SK-N-SH (cell line): ENCODE measurements at regions not wholly inside any gene's neighbourhood (a gene's known extent, or its start where the extent isn't known, plus 50 kb on each side); places are given as distances from the start of the nearest gene placed in this dataset.

Source experiments
- CTCF ChIA-PET: fragments of 300-600, 350-600 bp; formaldehyde crosslinking; extraction: SDS; loops from one replicate; lab custom pipeline; 2021; lab: Yijun Ruan, JAX
- POLR2A ChIA-PET: fragments of 350-600 bp; sonication (Branson Sonifier 250); formaldehyde crosslinking; extraction: SDS; loops from one replicate; lab custom pipeline; 2020; ENCODE audit warnings: antibody characterized with exemption, inconsistent platforms; lab: Yijun Ruan, JAX
- DNase-seq: peaks from one replicate; pipeline ENCODE4 v3.0.0; 2012
- H2AFZ ChIP-seq: fragments of 200-600 bp; sonication (generic); 2 replicates; pipeline ENCODE4 v1.8.1; 2016; ENCODE audit warnings: antibody characterized with exemption, mild to moderate bottlenecking, low read depth
- H3F3A ChIP-seq: fragments of 200-600 bp; sonication (generic); replicated peaks from 2 replicates; pipeline ENCODE3; 2016; ENCODE audit warnings: antibody characterized with exemption, mild to moderate bottlenecking; ENCODE audit not compliant: insufficient read depth
- H3K27ac ChIP-seq, 2 experiments: fragments of 200-500 bp in 1 of 2; fragments of 200-600 bp in 1 of 2; sonication (Bioruptor generic) in 1 of 2; sonication (generic), shearing (Covaris generic) in 1 of 2; 2 replicates each; pipeline versions ENCODE4 v1.5.1 to v1.6.1; 2014 to 2016; ENCODE audit warnings: low read depth in 2 of 2, inconsistent platforms in 1 of 2, low read length in 1 of 2, mild to moderate bottlenecking in 1 of 2, mixed read lengths in 1 of 2
- H3K27me3 ChIP-seq: fragments of 200-600 bp; sonication (generic), shearing (Covaris generic); 2 replicates; pipeline ENCODE4 v1.6.1; 2016; ENCODE audit warnings: mixed run types; ENCODE audit not compliant: insufficient read depth
- H3K36me3 ChIP-seq, 2 experiments: fragments of 200-500 bp in 1 of 2; fragments of 200-600 bp in 1 of 2; sonication (Bioruptor generic) in 1 of 2; sonication (generic) in 1 of 2; replicated peaks in 1 of 2; 2 replicates each; pipeline versions ENCODE3 to v1.5.1; 2014 to 2016; ENCODE audit warnings: low read length in 1 of 2, mild to moderate bottlenecking in 1 of 2; ENCODE audit not compliant: insufficient read depth in 2 of 2, control insufficient read depth in 1 of 2
- H3K4me1 ChIP-seq, 2 experiments: fragments of 200-500 bp in 1 of 2; fragments of 200-600 bp in 1 of 2; sonication (Bioruptor generic) in 1 of 2; sonication (generic), shearing (Covaris generic) in 1 of 2; 2 replicates each; pipeline versions ENCODE4 v1.5.1 to v1.6.1; 2014 to 2016; ENCODE audit warnings: low read depth in 1 of 2, low read length in 1 of 2, mixed run types in 1 of 2; ENCODE audit not compliant: insufficient read depth in 2 of 2, control insufficient read depth in 1 of 2
- H3K4me2 ChIP-seq: fragments of 200-600 bp; sonication (generic), shearing (Covaris generic); 2 replicates; pipeline ENCODE4 v1.6.1; 2017; ENCODE audit warnings: mixed run types
- H3K4me3 ChIP-seq, 2 experiments: fragments of 200-500 bp in 1 of 2; fragments of 200-600 bp in 1 of 2; sonication (Bioruptor generic) in 1 of 2; sonication (generic), shearing (Covaris generic) in 1 of 2; 2 replicates each; pipeline versions ENCODE4 v1.5.1 to v1.8.1; 2014 to 2016; ENCODE audit warnings: low read depth in 2 of 2, inconsistent platforms in 1 of 2, low read length in 1 of 2, mild to moderate bottlenecking in 1 of 2, mixed read lengths in 1 of 2, moderate library complexity in 1 of 2
- H3K79me2 ChIP-seq: fragments of 200-600 bp; sonication (generic); 2 replicates; pipeline ENCODE4 v1.8.1; 2017; ENCODE audit warnings: mild to moderate bottlenecking; ENCODE audit not compliant: insufficient read depth
- H3K9ac ChIP-seq: fragments of 200-600 bp; sonication (generic); 2 replicates; pipeline ENCODE4 v1.6.1; 2017; ENCODE audit warnings: mixed run types
- H3K9me2 ChIP-seq: fragments of 200-600 bp; sonication (generic); 2 replicates; pipeline ENCODE4 v1.6.1; 2017; ENCODE audit warnings: mixed run types
- H3K9me3 ChIP-seq: fragments of 200-600 bp; sonication (generic); 2 replicates; pipeline ENCODE4 v1.6.1; 2017; ENCODE audit warnings: mixed run types, mild to moderate bottlenecking, moderate library complexity
- H4K20me1 ChIP-seq: fragments of 200-600 bp; sonication (generic); 2 replicates; pipeline ENCODE4 v1.6.1; 2017; ENCODE audit warnings: mild to moderate bottlenecking, mixed run types; ENCODE audit not compliant: insufficient read depth
- FOSL2 ChIP-seq: IDR thresholded peaks from 2 replicates; pipeline ENCODE4 v1.4.0; 2012; ENCODE audit warnings: low read depth, mild to moderate bottlenecking, moderate library complexity, borderline replicate concordance
- FOXJ3 ChIP-seq: sonication (generic); formaldehyde crosslinking; IDR thresholded peaks from 2 replicates; pipeline ENCODE4 v1.5.1; 2020; ENCODE audit warnings: mild to moderate bottlenecking, missing genetic modification reagents
- FOXM1 ChIP-seq: IDR thresholded peaks from 2 replicates; pipeline ENCODE4 v1.4.0; 2012; ENCODE audit warnings: low read depth, mild to moderate bottlenecking
- GATA2 ChIP-seq: sonication (generic); formaldehyde crosslinking; IDR thresholded peaks from 2 replicates; pipeline ENCODE4 v1.5.0; 2020; ENCODE audit warnings: mild to moderate bottlenecking, missing genetic modification reagents
- MAX ChIP-seq: IDR thresholded peaks from 2 replicates; pipeline ENCODE4 v1.4.0; 2012; ENCODE audit warnings: low read depth
- NRF1 ChIP-seq: IDR thresholded peaks from 2 replicates; pipeline ENCODE4 v1.6.1; 2012; ENCODE audit warnings: low read depth, mild to moderate bottlenecking, low read length
- PBX3 ChIP-seq: IDR thresholded peaks from 2 replicates; pipeline ENCODE4; 2012
- POLR2AphosphoS5 ChIP-seq: IDR thresholded peaks from 2 replicates; pipeline ENCODE4 v1.6.1; 2012; ENCODE audit warnings: low read depth, low read length
- RAD21 ChIP-seq: IDR thresholded peaks from 2 replicates; pipeline ENCODE4 v1.6.1; 2012; ENCODE audit warnings: mild to moderate bottlenecking, low read length
- RCOR1 ChIP-seq: fragments of 150-350 bp; IDR thresholded peaks from 2 replicates; pipeline ENCODE4 v1.6.1; 2017; ENCODE audit warnings: antibody characterized with exemption, low read length
- RFX5 ChIP-seq: IDR thresholded peaks from 2 replicates; pipeline ENCODE4 v1.6.1; 2012; ENCODE audit warnings: mild to moderate bottlenecking, improper control_type of control experiment, low read length
- RXRA ChIP-seq: IDR thresholded peaks from 2 replicates; pipeline ENCODE4 v1.4.0; 2012; ENCODE audit warnings: low read depth, mild to moderate bottlenecking, borderline replicate concordance
- TAF1 ChIP-seq: IDR thresholded peaks from 2 replicates; pipeline ENCODE4 v1.6.1; 2012; ENCODE audit warnings: low read depth, mild to moderate bottlenecking, low read length, moderate library complexity, borderline replicate concordance
- TEAD4 ChIP-seq: IDR thresholded peaks from 2 replicates; pipeline ENCODE4 v1.4.0; 2012; ENCODE audit warnings: mild to moderate bottlenecking, borderline replicate concordance; ENCODE audit not compliant: insufficient read depth
- USF1 ChIP-seq: IDR thresholded peaks from 2 replicates; pipeline ENCODE4 v1.4.0; 2012; ENCODE audit warnings: low read depth, borderline replicate concordance
- USF2 ChIP-seq: fragments of 150-350 bp; IDR thresholded peaks from 2 replicates; pipeline ENCODE4 v1.6.1; 2017; ENCODE audit warnings: antibody characterized with exemption, low read length, low read depth, borderline replicate concordance
- YY1 ChIP-seq: IDR thresholded peaks from 2 replicates; pipeline ENCODE4 v1.4.0; 2012; ENCODE audit warnings: low read depth, mild to moderate bottlenecking
- WGBS: methylation state at CpG from one replicate; pipeline ENCODE4 v1.1.6; 2017; ENCODE audit warnings: low lambda C conversion rate; 5-methylcytosine and 5-hydroxymethylcytosine counted together

- TF ChIP-seq TAF1 (no peak), TEAD4 (no peak), NRF1 (no peak), RCOR1 (no peak), MAX (no peak), RFX5 (no peak), FOXJ3 (CRISPR knock-in tag) (no peak), FOSL2 (no peak), POLR2AphosphoS5 (no peak), YY1 (no peak)
Observed at GRCh38 chr5:143676802-143677201, 135.2 kb upstream of the HMHB1 start (continued).

GRCh38 chr5:143674469-143674786, 137.5 kb upstream of the HMHB1 start:
- Histone ChIP-seq H2AFZ (no peak overlapping the region), H3K9ac (no peak overlapping the region), H3K36me3 (no peaks in the 10 kb centered on the region), H3K4me2 (no peak overlapping the region), H3K9me3 (no peaks in the 10 kb centered on the region), H3K9me2 (0 out of 2 replicates have a peak, but pooled peaks cover 3% of the 10 kb centered on the region), H3F3A (no peaks in the 10 kb centered on the region), H4K20me1 (no peaks in the 10 kb centered on the region), H3K27ac (no peak overlapping the region), H3K27me3 (no peaks in the 10 kb centered on the region), H3K79me2 (no peaks in the 10 kb centered on the region), H3K4me1 (no peaks in the 10 kb centered on the region; a peak in 1 of 4 replicates), H3K4me3 (no peak overlapping the region)
- POLR2A ChIA-PET, result no interaction called here
- DNase-seq, result no peak
- CTCF ChIA-PET, result interaction anchor here (0.6 kb wide), 1 partner anchor 22 kb away, joined by 3 read pairs; no protein-coding TSS in a partner anchor
- WGBS, result 71% methylated on average over 2 of the region's 2 CpGs
- no peak for TF ChIP-seq RXRA
- no peak for TF ChIP-seq RAD21
- TF ChIP-seq TEAD4, result no peak
- TF ChIP-seq USF1, result no peak
- no peak for TF ChIP-seq FOXM1
- TF ChIP-seq GATA2 (CRISPR knock-in tag), result no peak
- no peak for TF ChIP-seq PBX3
- TF ChIP-seq USF2, result no peak
- no peak for TF ChIP-seq NRF1
- TF ChIP-seq RFX5, result no peak
